ENCODE measurements at regions not wholly inside any gene's neighbourhood (a gene's known extent, or its start where the extent isn't known, plus 50 kb on each side); places are given as distances from the start of the nearest gene placed in this dataset.

GRCh38 chr14:25488961-25489360 lies 439.0 kb upstream of the STXBP6 start:
- TF ChIP-seq RCOR1 (IDR thresholded peaks at IDR 0.05; ENCODE audit: low read depth, low read length) (no peak), SMC3 (IDR thresholded peaks at IDR 0.05) (no peak), BHLHE40 (IDR thresholded peaks at IDR 0.05; ENCODE audit: low read depth, low read length) (no peak), FOSB (CRISPR knock-in tag; IDR thresholded peaks at IDR 0.05) (no peak), JUN (IDR thresholded peaks at IDR 0.05) (no peak), CTCF (IDR thresholded peaks at IDR 0.05) (no peak), MAZ (IDR thresholded peaks at IDR 0.05; ENCODE audit: borderline replicate concordance, low read depth, low read length) (no peak), POLR2A (IDR thresholded peaks at IDR 0.05; ENCODE audit: low read length) (no peak), HMGXB4 (CRISPR knock-in tag; IDR thresholded peaks at IDR 0.05; ENCODE audit: borderline replicate concordance) (no peak)
